DOHH2 (cell line): ENCODE measurements at regions not wholly inside any gene's neighbourhood (a gene's known extent, or its start where the extent isn't known, plus 50 kb on each side); places are given as distances from the start of the nearest gene placed in this dataset.

Experiments
- H3F3A ChIP-seq: fragments of 200-600 bp; sonication (generic), shearing (Covaris generic); 2 replicates; pipeline ENCODE4 v1.6.0; 2016; ENCODE audit warnings: antibody characterized with exemption, mild to moderate bottlenecking; ENCODE audit not compliant: control insufficient read depth, insufficient read depth
- H3K27ac ChIP-seq: fragments of 200-600 bp; sonication (generic); 2 replicates; pipeline ENCODE4 v1.5.1; 2014; ENCODE audit warnings: low read depth, mild to moderate bottlenecking, low read length, moderate library complexity
- H3K27me3 ChIP-seq: fragments of 200-600 bp; sonication (generic); 2 replicates; pipeline ENCODE4 v1.6.1; 2014; ENCODE audit warnings: mild to moderate bottlenecking, low read length, mixed read lengths; ENCODE audit not compliant: control insufficient read depth
- H3K36me3 ChIP-seq: fragments of 200-600 bp; sonication (generic); 2 replicates; pipeline ENCODE4 v1.6.1; 2014; ENCODE audit warnings: mild to moderate bottlenecking, low read length, moderate library complexity, mixed read lengths; ENCODE audit not compliant: control insufficient read depth
- H3K4me1 ChIP-seq: fragments of 200-600 bp; sonication (generic); 2 replicates; pipeline ENCODE4 v1.6.1; 2014; ENCODE audit warnings: mild to moderate bottlenecking, low read length, mixed read lengths; ENCODE audit not compliant: control insufficient read depth
- H3K4me2 ChIP-seq: fragments of 200-600 bp; sonication (generic); 2 replicates; pipeline ENCODE4 v1.6.0; 2014; ENCODE audit warnings: mild to moderate bottlenecking, low read length, moderate library complexity
- H3K4me3 ChIP-seq: fragments of 200-600 bp; sonication (generic); 2 replicates; pipeline ENCODE4 v1.5.1; 2014; ENCODE audit warnings: mild to moderate bottlenecking, low read length, mixed read lengths
- H3K79me2 ChIP-seq: fragments of 200-600 bp; sonication (generic); 2 replicates; pipeline ENCODE4 v1.6.1; 2014; ENCODE audit warnings: mild to moderate bottlenecking, low read length, mixed read lengths; ENCODE audit not compliant: control insufficient read depth
- H3K9me2 ChIP-seq: fragments of 200-600 bp; sonication (generic); replicated peaks from 2 replicates; pipeline ENCODE4 v1.6.1; 2014; ENCODE audit warnings: mild to moderate bottlenecking, low read length, mixed read lengths; ENCODE audit not compliant: control insufficient read depth
- H3K9me3 ChIP-seq: fragments of 200-600 bp; sonication (generic); 2 replicates; pipeline ENCODE4 v1.6.1; 2014; ENCODE audit warnings: antibody characterized with exemption, low read length, mixed read lengths; ENCODE audit not compliant: control insufficient read depth, insufficient read depth
- H4K20me1 ChIP-seq: fragments of 200-600 bp; sonication (generic); 2 replicates; pipeline ENCODE4 v1.6.0; 2014; ENCODE audit warnings: low read depth, mild to moderate bottlenecking, antibody characterized with exemption, low read length, moderate library complexity; ENCODE audit not compliant: control insufficient read depth, insufficient read depth
- EZH2phosphoT487 ChIP-seq: fragments of 200-600 bp; sonication (generic); IDR thresholded peaks from 2 replicates; pipeline ENCODE4 v1.6.1; 2017; ENCODE audit warnings: borderline replicate concordance, mild to moderate bottlenecking, antibody characterized with exemption, low read length, moderate library complexity, mixed read lengths
- TF ChIP-seq, protein P1 (sequence below): fragments of 200-600 bp; sonication (generic); IDR thresholded peaks from one replicate; pipeline ENCODE4 v1.5.1; 2014; ENCODE audit warnings: antibody characterized with exemption, mild to moderate bottlenecking, low read depth, low read length; ENCODE audit not compliant: poor library complexity, severe bottlenecking

- H4K20me1 ChIP-seq = no peaks in the 10 kb centered on the region
- H3K9me3 ChIP-seq = no peaks in the 10 kb centered on the region
- H3K4me2 ChIP-seq = no peak overlapping the region
- H3F3A ChIP-seq = no peaks in the 10 kb centered on the region
- no peaks in the 10 kb centered on the region for H3K4me1 ChIP-seq
- H3K36me3 ChIP-seq = no peaks in the 10 kb centered on the region
- H3K27me3 ChIP-seq = peaks cover 5% of the 10 kb centered on the region
- no peak for TF ChIP-seq EZH2phosphoT487
- TF ChIP-seq, protein P1, sequence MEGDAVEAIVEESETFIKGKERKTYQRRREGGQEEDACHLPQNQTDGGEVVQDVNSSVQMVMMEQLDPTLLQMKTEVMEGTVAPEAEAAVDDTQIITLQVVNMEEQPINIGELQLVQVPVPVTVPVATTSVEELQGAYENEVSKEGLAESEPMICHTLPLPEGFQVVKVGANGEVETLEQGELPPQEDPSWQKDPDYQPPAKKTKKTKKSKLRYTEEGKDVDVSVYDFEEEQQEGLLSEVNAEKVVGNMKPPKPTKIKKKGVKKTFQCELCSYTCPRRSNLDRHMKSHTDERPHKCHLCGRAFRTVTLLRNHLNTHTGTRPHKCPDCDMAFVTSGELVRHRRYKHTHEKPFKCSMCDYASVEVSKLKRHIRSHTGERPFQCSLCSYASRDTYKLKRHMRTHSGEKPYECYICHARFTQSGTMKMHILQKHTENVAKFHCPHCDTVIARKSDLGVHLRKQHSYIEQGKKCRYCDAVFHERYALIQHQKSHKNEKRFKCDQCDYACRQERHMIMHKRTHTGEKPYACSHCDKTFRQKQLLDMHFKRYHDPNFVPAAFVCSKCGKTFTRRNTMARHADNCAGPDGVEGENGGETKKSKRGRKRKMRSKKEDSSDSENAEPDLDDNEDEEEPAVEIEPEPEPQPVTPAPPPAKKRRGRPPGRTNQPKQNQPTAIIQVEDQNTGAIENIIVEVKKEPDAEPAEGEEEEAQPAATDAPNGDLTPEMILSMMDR = no peak
- no peaks in the 10 kb centered on the region for H3K79me2 ChIP-seq
- H3K4me3 ChIP-seq = no peak overlapping the region
- no peak overlapping the region for H3K27ac ChIP-seq
- H3K9me2 ChIP-seq = no peaks in the 10 kb centered on the region
Observed at GRCh38 chr6:90694802-90695201, 107.9 kb upstream of the MAP3K7 start.

- H3K4me1 ChIP-seq = no peaks in the 10 kb centered on the region
- no peak overlapping the region for H3K4me2 ChIP-seq
- no peak overlapping the region for H3K27ac ChIP-seq
- no peaks in the 10 kb centered on the region for H3F3A ChIP-seq
- no peak overlapping the region for H3K4me3 ChIP-seq
- H3K27me3 ChIP-seq = peaks cover 5% of the 10 kb centered on the region; the same call in 1 of the 2 replicates
- no peak for TF ChIP-seq EZH2phosphoT487
- TF ChIP-seq, protein P1 = peak; percentile 41
- H3K36me3 ChIP-seq = no peaks in the 10 kb centered on the region
- no peaks in the 10 kb centered on the region for H3K79me2 ChIP-seq
- H4K20me1 ChIP-seq = no peaks in the 10 kb centered on the region
- no peaks in the 10 kb centered on the region for H3K9me2 ChIP-seq
- H3K9me3 ChIP-seq = no peaks in the 10 kb centered on the region
Observed at GRCh38 chr6:90691823-90692222, 105.0 kb upstream of the MAP3K7 start.

DNA sequence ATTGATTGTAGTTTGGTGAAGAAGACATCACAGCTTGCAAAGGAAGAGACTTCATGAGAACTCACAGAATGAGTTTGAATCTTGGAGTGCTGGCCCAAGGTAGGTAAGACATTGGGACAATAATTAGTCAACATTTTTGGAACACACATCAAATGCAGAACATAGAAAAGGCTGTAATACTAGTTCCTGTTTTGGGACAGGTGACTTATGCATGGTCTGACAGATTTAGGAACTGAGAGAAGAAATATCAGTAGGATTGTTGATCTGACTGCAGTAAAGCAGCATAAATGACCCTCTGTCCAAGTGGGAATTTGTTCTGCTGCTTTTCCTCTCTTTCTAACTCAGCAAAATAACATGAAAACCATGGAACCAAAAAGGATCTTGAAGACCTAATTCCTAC lies 102.3 kb upstream of the MAP3K7 start:
- H3K27ac ChIP-seq = no peak overlapping the region
- TF ChIP-seq, protein P1 = no peak
- no peak for TF ChIP-seq EZH2phosphoT487
- H3K27me3 ChIP-seq = peaks cover 13% of the 10 kb centered on the region
- H3K9me3 ChIP-seq = no peaks in the 10 kb centered on the region
- no peak overlapping the region for H3K4me2 ChIP-seq
- H3K4me1 ChIP-seq = no peaks in the 10 kb centered on the region
- no peaks in the 10 kb centered on the region for H3K79me2 ChIP-seq
- no peaks in the 10 kb centered on the region for H3F3A ChIP-seq
- no peaks in the 10 kb centered on the region for H3K9me2 ChIP-seq
- H3K36me3 ChIP-seq = no peaks in the 10 kb centered on the region
- H3K4me3 ChIP-seq = no peak overlapping the region
- H4K20me1 ChIP-seq = no peaks in the 10 kb centered on the region
